C4-2B (cell line): ENCODE measurements at regions not wholly inside any gene's neighbourhood (a gene's known extent, or its start where the extent isn't known, plus 50 kb on each side); places are given as distances from the start of the nearest gene placed in this dataset.

Experiments used
- ZFX ChIP-seq: fragments of 450-650 bp; IDR thresholded peaks from 2 replicates; pipeline ENCODE4 v1.6.1; 2017
- TF ChIP-seq, protein P1 (sequence below): fragments of 450-650 bp; conservative IDR thresholded peaks from 2 replicates; pipeline ENCODE4 v1.5.1; 2017; ENCODE audit warnings: mild to moderate bottlenecking

DNA sequence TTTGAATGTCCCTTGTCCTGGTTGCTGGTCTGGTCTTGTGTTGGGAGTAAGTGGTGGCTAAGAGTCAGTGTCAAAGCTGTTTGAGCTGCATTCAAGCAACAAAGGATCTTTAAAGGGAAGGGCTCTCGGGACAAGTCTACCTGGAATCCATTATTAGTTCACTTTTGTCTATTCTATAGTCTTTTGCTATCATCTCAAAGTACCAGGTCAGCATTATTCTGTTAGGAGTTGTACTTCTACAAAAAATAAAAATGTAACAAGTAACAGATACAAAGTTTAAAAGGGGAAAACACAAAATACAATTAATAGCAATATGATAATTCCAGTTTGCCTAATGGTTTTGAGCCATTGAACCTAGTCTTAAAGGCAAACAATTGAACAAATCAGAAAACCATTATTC lies 317.9 kb downstream of the ZNF516 start:
- TF ChIP-seq, protein P1, sequence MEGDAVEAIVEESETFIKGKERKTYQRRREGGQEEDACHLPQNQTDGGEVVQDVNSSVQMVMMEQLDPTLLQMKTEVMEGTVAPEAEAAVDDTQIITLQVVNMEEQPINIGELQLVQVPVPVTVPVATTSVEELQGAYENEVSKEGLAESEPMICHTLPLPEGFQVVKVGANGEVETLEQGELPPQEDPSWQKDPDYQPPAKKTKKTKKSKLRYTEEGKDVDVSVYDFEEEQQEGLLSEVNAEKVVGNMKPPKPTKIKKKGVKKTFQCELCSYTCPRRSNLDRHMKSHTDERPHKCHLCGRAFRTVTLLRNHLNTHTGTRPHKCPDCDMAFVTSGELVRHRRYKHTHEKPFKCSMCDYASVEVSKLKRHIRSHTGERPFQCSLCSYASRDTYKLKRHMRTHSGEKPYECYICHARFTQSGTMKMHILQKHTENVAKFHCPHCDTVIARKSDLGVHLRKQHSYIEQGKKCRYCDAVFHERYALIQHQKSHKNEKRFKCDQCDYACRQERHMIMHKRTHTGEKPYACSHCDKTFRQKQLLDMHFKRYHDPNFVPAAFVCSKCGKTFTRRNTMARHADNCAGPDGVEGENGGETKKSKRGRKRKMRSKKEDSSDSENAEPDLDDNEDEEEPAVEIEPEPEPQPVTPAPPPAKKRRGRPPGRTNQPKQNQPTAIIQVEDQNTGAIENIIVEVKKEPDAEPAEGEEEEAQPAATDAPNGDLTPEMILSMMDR, result no peak
- no peak for TF ChIP-seq ZFX
